NCI-H1930 (cell line): ENCODE measurements at regions not wholly inside any gene's neighbourhood (a gene's known extent, or its start where the extent isn't known, plus 50 kb on each side); places are given as distances from the start of the nearest gene placed in this dataset.
A peak's percentile ranks its signal among the peaks of the same experiment; 100 is the strongest.

Experiments
- DNase-seq, 2 experiments: peaks; one replicate each; lab custom pipeline; 2025; lab: John Stamatoyannopoulos, UW

GRCh38 chr11:128036556-128037093, 550.7 kb downstream of the ETS1 start:
- no peak for DNase-seq

GRCh38 chr11:128036006-128036405, 551.4 kb downstream of the ETS1 start:
- no peak for DNase-seq

DNA sequence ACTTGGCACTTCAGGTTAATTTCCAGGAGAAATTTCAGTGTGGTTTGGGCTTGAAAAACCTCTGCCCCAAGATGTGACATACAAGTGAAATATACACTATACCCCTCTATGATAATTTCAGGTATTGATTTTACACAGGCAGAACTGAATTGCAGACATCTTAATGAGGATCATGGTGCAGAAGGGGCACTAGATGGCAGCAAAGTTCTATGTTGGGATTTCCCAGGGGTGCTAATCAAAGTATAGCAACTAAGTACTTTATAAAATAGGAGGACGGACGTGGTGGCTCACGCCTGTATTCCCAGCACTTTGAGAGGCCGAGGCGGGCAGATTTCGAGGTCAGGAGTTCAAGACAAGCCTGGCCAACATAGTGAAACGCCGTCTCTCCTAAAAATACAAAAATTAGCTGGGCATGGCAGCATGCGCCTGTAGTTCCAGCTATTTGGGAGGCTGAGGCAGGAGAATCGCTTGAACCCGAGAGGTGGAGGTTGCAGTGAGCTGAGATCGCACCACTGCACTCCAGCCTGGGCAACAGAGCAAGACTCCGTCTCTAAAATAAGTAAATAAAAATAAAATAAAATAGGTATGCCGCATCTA, 555.7 kb downstream of the ETS1 start:
- peak; percentile 31 to 45 for DNase-seq

DNA sequence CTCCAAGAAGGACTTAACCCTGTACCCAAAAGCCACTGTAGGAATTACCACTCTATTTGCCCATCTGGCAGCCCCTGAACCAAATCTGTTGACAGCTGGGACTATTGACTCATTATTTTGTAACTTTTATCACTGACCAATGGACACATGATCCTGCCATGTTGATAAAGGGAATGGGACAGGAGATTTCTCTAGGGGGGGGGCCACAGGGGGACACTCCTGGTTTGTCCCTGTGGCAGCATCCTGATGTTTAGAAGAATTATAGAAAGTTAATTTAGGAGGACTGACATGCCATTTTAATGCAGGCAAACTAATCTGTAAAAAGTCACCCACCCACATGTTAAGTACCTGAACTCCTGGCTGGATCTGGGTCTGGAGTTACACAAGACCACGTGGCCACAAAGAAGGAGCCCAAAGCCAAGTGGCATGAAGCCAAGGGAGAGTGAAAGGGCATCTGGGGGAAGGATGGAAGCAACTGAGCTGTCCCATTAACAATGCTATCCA, 558.1 kb downstream of the ETS1 start:
- DNase-seq, result no peak

DNA sequence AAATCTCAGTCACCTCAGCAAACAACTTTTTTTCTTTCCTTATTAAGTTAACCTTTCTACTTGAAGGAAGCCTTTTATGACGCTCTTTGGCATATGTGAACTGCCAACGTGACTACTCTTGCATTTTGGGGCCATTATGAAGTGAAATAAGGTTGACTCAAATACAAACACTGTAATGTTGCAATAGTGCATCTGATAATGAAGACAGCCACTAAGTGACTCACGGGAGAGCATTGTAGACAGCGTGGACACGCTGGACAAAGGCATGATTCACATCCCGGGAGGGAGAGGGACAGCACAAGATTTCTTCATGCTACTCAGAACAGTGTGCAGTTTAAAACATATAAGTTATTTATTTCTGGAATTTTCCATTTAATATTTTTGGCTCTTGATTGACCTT, 560.8 kb downstream of the ETS1 start:
- no peak for DNase-seq

DNA sequence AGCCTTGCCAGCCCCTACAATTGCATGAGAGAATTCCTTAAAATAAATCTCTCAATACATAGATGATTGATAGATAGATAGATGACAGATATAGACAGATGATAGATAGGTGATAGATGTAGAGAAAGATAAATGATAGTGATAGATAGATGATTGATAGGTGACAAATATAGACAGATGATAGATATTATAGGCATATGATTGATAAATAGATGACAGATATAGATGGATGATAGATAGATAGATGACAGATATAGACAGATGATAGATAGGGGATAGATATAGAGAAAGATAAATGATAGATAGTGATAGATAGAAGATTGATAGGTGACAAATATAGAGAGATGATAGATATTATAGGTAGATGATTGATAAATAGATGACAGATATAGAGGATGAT, 564.6 kb downstream of the ETS1 start:
- DNase-seq, result no peak

GRCh38 chr11:128022007-128022368, 565.4 kb downstream of the ETS1 start:
- DNase-seq, result no peak

DNA sequence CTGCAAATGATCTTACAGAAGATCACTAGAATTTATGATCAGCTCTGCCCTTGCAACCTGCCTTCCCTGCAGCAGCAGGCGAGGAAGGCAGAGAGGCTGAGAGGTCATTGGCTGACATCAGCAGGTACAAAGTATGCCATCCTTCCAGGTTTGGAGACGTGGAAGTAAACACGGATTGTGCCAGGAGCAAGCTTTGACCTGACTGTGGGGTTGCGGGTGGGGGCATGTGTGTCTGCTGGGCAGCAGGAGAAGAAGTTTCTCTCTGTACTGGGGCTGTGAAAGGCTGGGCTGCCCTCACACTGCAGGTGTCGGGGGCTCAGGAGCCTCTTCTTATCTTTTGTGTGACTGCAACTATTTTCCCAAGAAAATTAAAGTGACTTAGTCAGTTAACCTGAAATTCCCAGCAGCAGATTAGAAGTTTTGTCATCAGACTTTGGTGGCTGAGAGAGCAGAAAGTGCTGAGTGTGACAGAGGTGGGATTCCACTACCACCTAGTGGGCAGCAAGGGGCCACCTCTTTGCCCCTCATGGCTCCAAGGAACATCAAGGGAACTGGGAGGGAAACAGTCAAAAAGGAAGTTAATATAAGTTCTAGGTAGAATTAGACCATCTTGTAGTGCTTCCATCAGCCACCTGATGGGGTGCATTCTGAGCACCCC, 565.9 kb downstream of the ETS1 start:
- peak in 1 of 2 experiments; percentile 8 for DNase-seq

DNA sequence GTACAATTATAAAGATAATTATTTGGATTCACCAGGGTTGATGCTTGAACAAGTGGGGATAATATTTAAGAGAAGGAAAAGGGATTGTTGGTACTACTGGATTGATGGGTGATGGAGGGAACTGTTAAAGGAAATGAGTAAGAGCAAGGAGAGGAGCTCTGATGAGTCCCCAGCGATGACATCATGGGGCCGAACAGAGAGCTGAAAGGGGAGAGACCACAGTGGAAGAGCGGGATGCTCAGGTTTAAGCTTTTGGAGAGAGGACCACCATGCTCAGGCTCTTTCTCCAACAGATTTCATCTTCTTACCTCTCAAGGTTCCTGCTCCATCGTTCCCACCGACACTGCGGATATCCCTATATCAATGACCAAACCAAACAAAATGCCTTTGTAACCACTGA, 568.7 kb downstream of the ETS1 start:
- DNase-seq, result no peak

GRCh38 chr11:128005562-128005961, 581.8 kb downstream of the ETS1 start:
- no peak for DNase-seq

GRCh38 chr11:127998421-127998820, 588.9 kb downstream of the ETS1 start:
- DNase-seq, result no peak

DNA sequence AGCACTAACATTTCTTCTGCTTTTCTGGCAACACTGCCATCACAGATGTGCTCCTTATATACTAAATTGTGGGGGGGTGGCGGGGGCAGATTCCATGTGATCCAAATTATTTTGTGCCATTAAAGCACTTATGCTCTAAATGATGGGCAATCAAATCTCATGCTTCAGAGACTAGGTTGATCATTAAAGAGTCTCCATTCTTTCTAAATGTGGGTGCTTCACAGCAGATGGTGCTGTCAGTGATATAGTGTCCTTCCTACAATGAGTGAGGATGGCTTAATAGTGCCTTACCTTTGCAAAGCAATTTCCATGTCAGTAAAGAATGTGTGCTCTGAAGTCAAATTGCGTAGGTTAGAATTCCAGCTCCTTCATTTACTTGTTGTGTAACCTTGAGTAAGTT, 589.8 kb downstream of the ETS1 start:
- DNase-seq, result no peak

- DNase-seq, result no peak
Observed at GRCh38 chr11:127996825-127997224, 590.5 kb downstream of the ETS1 start.

DNA sequence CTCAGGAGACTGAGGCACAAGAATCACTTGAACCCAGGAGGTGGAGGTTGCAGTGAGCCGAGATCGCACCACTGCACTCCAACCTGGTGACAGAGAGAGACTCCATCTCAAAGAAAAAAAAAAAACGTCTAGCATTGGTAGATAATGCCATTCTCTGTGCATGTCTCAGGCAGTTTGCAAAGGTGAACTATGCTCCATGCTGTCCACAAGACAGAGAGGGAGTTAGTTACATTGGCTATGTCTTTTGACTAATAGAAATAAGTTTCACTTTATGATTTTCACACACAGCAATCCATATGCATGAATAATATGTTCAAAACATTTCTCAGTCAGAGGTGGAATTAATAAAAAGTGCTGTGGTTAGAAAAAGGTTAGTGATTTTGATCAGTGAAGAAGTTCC, 591.4 kb downstream of the ETS1 start:
- DNase-seq, result no peak

- no peak for DNase-seq
Observed at GRCh38 chr11:127994736-127995135, 592.6 kb downstream of the ETS1 start.

- no peak for DNase-seq
Observed at GRCh38 chr11:127993788-127994187, 593.6 kb downstream of the ETS1 start.

DNA sequence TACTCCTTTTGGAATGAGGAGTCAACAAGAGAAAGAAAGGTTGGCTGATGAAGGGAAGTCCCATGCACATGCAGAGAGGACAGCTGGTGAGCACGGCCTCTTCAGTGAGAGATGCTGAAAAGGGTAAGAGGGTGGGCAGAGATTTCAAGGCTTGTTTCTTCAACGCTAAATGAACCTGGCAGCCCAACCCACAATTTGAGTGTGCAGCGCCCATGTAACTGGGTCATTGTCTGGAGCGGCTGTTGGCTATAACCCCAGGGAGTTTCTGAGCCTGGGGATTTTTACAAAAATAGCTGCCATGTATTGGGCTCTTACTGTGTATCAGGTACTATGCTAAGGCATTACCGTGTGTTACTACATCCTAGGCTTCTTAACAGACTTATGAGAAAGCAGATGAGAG, 594.1 kb downstream of the ETS1 start:
- no peak for DNase-seq

GRCh38 chr11:127986073-127986472, 601.3 kb downstream of the ETS1 start:
- DNase-seq, result no peak

- DNase-seq, result no peak
Observed at GRCh38 chr11:127972816-127973215, 614.5 kb downstream of the ETS1 start.

- no peak for DNase-seq
Observed at GRCh38 chr11:127971448-127971847, 615.9 kb downstream of the ETS1 start.

GRCh38 chr11:127966821-127967220, 620.5 kb downstream of the ETS1 start:
- no peak for DNase-seq

DNA sequence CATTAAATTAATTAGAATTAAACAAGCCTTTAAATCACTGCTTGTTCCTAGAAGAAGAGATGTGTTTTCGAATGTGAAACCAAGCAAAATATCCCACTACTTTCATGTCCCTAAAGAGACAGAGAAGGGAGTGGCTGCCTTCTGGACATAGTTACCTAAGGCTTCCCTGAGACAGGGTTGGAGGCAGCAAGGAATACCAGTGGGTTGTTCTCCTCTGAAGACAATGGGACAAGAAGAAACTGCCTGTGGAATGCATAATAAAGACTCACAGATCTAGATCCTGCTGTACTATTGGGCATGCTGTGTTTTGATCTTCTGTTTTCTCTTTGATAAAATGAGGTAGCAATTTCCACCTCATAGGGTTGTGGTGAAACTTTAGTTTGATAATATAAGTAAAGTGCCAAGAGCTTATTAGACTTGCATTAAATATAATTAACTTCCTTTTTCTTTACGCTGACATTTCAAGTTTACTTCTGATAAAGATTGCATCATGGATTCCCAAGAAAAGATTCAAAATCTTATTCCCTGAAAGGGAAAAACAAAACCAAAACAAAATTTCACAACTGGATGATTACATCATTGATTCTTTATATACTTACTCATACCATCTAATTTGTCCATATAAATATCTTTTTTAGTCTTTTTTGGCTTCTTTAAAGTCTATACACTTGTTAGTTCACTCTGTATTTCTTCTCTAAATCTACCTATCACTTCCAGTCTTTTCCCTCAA, 621.3 kb downstream of the ETS1 start:
- DNase-seq, result no peak

GRCh38 chr11:127962416-127962815, 624.9 kb downstream of the ETS1 start:
- no peak for DNase-seq
